ENCODE measurements at regions not wholly inside any gene's neighbourhood (a gene's known extent, or its start where the extent isn't known, plus 50 kb on each side); places are given as distances from the start of the nearest gene placed in this dataset.

DNA sequence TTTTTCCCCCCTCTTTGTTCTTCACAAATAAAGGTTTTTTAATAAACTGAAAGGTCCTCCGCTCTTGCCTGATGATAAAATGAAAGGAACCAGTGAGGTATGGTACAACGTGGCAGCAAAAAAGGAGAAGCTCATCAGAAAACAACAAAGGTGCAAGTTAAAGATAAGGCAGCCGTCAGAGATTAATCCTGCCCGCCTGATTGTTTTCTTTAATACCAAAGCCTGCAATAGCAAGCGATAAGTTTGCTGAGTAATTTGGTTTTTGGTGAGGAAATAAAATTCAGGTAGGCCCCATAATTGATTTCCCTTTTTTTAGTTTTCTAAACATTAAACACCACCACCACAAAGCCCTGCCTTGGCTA, 177.9 kb downstream of the MBOAT1 start:
- no peaks in the 10 kb centered on the region for H3K4me1 ChIP-seq (ENCODE audit: control insufficient read depth, insufficient read depth, low read length)
- H2AFZ ChIP-seq (replicated peaks; ENCODE audit: low read length, poor library complexity), result no peak overlapping the region
- no peak overlapping the region for H4K91ac ChIP-seq (ENCODE audit: insufficient read depth, low read depth, low read length)
- WGBS, 2 experiments (ENCODE audit: extremely low coverage in 2 of 2, insufficient read length in 1 of 2), result no CpG with 5 or more reads among the region's 5 CpGs
- no peak overlapping the region for H3K4me2 ChIP-seq (ENCODE audit: low read depth, low read length)
- no peak overlapping the region for H2BK20ac ChIP-seq (ENCODE audit: low read depth, low read length)
- no peak overlapping the region for H4K8ac ChIP-seq (ENCODE audit: low read depth in 2 of 2, low read length in 2 of 2)
- H2BK120ac ChIP-seq (ENCODE audit: low read depth, low read length), result no peak overlapping the region
- dilution Hi-C loops (cut with HindIII; ENCODE audit: low sequenced_read_pairs, unreplicated experiment), result no loop called here
- no peaks in the 10 kb centered on the region for H4K20me1 ChIP-seq (ENCODE audit: insufficient read depth, low read length)
- ChIA-PET POLR2A (ENCODE audit: unreplicated experiment) (no interaction called here), CTCF (no interaction called here)
- no peak overlapping the region for H3K4me3 ChIP-seq (ENCODE audit: insufficient read depth, low read depth, low read length)
- peaks cover 3% of the 10 kb centered on the region for H3K9me3 ChIP-seq (ENCODE audit: control insufficient read depth, insufficient read depth, low read length)
- H3K27ac ChIP-seq (ENCODE audit: insufficient read depth, low read length), result no peak overlapping the region
- H4K5ac ChIP-seq (ENCODE audit: low read depth, low read length), result no peak overlapping the region
- intact Hi-C loops (cut with micrococcal nuclease), result no loop called here
- no peaks in the 10 kb centered on the region for H3K36me3 ChIP-seq (ENCODE audit: control insufficient read depth, insufficient read depth, low read length)
- H3K79me1 ChIP-seq (ENCODE audit: low read depth in 1 of 2, low read length in 2 of 2), result no peaks in the 10 kb centered on the region
- in situ Hi-C loops (cut with MboI; ENCODE audit: low sequenced_read_pairs), result no loop called here
- no peak for ATAC-seq (ENCODE audit: low read depth)
- H2AK5ac ChIP-seq (ENCODE audit: low read depth, low read length), result no peak overlapping the region
- no peak overlapping the region for H3K4ac ChIP-seq (ENCODE audit: low read depth, low read length)
- H3K9ac ChIP-seq (ENCODE audit: low read depth, low read length), result no peak overlapping the region
- H3K14ac ChIP-seq (replicated peaks; ENCODE audit: low read depth, low read length), result no peak overlapping the region
- H2BK15ac ChIP-seq (ENCODE audit: low read depth, low read length), result no peak overlapping the region
- TF ChIP-seq RFX5 (IDR thresholded peaks at IDR 0.05; ENCODE audit: low read depth, low read length), result no peak
- no peak for TF ChIP-seq CEBPB (IDR thresholded peaks at IDR 0.05; ENCODE audit: low read depth, low read length)
- TF ChIP-seq RAD21 (IDR thresholded peaks at IDR 0.05; ENCODE audit: low read length), result no peak
- no peak for TF ChIP-seq POLR2A (IDR thresholded peaks at IDR 0.05; ENCODE audit: low read depth, low read length)
- TF ChIP-seq NFE2L2 (IDR thresholded peaks at IDR 0.05; ENCODE audit: low read depth, low read length), result no peak
- TF ChIP-seq, protein P1, sequence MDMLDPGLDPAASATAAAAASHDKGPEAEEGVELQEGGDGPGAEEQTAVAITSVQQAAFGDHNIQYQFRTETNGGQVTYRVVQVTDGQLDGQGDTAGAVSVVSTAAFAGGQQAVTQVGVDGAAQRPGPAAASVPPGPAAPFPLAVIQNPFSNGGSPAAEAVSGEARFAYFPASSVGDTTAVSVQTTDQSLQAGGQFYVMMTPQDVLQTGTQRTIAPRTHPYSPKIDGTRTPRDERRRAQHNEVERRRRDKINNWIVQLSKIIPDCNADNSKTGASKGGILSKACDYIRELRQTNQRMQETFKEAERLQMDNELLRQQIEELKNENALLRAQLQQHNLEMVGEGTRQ (IDR thresholded peaks at IDR 0.05; ENCODE audit: low read depth, low read length), result no peak
- no peak for TF ChIP-seq CTCF (conservative IDR thresholded peaks at IDR 0.05; ENCODE audit: low read depth, low read length)
- no peak for TF ChIP-seq MAZ (IDR thresholded peaks at IDR 0.05; ENCODE audit: borderline replicate concordance, low read depth, low read length)
- no peak for TF ChIP-seq RCOR1 (IDR thresholded peaks at IDR 0.05; ENCODE audit: insufficient replicate concordance, low read length)
- TF ChIP-seq BHLHE40 (IDR thresholded peaks at IDR 0.05; ENCODE audit: low read depth, low read length), result no peak
- TF ChIP-seq SMC3 (IDR thresholded peaks at IDR 0.05; ENCODE audit: low read depth, low read length), result no peak
- no TSS peak for BruUV-seq (replicated peaks)
- H3K27me3 ChIP-seq (ENCODE audit: control insufficient read depth, insufficient read depth, low read length), result no peaks in the 10 kb centered on the region
- H2BK5ac ChIP-seq (ENCODE audit: low read depth, low read length, poor library complexity, severe bottlenecking), result no peak overlapping the region
- no peak for DNase-seq
- H3K18ac ChIP-seq (ENCODE audit: low read depth, low read length), result no peak overlapping the region
- no peak overlapping the region for H3K56ac ChIP-seq (ENCODE audit: extremely low read depth, insufficient read depth, low read length)
- H3K9me1 ChIP-seq (ENCODE audit: insufficient read depth, low read length), result no peaks in the 10 kb centered on the region
- no peak overlapping the region for H2AK9ac ChIP-seq (replicated peaks; ENCODE audit: low read depth, low read length, poor library complexity)
- no peak overlapping the region for H3K23ac ChIP-seq (ENCODE audit: low read depth, low read length)
